Hematopoietic multipotent progenitor cell treated with erythropoietin and hydrocortisone succinate and interleukin-3 and kit ligand, for 6 days (in vitro differentiated cells): ENCODE measurements at regions not wholly inside any gene's neighbourhood (a gene's known extent, or its start where the extent isn't known, plus 50 kb on each side); places are given as distances from the start of the nearest gene placed in this dataset.

Experiments
- DNase-seq: peaks from one replicate; pipeline ENCODE4 v3.0.0-alpha.2; 2015

DNA sequence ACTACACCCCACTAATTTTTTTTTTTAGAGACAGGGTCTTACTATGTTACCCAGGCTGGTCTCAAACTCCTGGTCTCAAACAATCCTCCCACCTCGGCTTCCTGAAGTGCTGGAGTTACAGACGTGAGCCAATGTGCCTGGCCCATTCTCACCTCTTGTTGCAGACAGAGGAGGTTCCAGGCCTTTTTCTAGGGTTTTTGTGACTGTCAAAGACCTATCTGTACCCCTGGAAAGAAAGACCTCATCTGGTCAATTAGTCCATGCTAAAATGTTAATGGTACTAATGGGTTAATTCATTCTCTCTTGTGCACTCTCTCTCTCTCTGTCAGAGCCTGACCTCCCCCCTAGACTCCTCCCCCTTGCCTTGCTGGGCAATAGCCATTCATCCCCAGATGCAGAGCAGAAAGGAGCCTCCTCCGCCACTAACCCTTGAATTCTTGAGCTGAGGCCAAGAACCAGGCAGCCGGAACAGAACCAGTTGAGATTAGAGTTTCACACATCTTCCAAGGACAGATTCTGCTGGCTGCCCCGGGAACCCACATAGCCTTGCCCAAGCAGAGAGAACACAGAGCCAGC is 209.7 kb downstream of the SKIDA1 start:
- DNase-seq: no peak

DNA sequence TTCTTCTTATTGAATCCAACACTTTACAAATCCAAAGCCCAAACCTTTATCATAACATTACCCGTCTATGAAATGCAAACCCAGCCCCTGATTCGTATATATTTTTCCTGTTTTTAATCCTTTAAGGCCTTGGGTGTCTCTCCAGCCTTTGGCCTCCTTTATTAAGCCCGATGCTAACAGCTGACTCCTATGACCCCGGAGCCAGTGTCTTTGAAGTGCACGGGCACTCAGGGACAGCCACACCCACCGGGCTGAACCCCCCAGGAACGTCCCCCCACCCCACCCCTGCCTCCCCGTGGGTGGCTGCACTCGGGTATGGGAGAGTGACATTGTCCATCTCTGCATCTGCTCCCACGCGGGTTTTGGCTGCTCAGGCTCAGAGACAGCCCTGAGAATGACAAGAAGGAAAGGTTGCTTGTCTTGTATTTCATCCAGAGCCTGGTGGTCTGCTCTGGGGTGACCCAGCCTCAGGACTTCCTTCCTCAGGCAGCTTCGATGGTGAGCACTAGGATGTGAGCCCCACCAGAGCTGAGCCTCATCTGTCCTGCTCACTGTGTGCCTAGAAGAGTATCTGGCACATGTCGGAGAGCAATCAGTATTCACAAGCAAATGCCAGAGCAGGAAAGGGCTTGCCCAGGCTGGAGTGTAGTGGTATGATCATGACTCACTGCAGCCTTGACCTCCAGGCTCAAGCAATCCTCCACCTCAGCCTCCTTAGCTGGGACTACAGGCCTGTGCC is 210.4 kb downstream of the SKIDA1 start:
- no peak for DNase-seq

- DNase-seq: no peak
These were observed 211.3 kb downstream of the SKIDA1 start for GRCh38 chr10:21314111-21314626.

GRCh38 chr10:21313691-21314090 is 211.8 kb downstream of the SKIDA1 start:
- no peak for DNase-seq

DNA sequence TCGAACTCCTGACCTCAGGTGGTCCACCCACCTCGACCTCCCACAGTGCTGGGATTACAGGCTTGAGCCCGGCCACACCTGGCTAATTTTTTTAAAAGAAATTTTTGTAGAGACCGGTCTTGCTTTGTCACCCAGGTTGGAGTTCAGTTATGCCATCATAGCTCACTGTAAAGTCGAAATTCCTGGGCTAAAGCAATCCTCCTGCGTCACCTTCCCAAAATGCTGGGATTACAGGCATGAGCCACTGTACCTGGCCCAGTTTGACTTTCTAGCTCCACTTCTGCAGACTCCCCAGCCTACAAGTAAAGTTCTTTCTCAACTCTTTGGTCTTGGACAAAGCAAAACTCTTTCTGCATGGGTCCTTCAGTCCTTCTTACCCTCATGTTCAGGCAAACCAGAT is 214.1 kb downstream of the SKIDA1 start:
- no peak for DNase-seq

DNA sequence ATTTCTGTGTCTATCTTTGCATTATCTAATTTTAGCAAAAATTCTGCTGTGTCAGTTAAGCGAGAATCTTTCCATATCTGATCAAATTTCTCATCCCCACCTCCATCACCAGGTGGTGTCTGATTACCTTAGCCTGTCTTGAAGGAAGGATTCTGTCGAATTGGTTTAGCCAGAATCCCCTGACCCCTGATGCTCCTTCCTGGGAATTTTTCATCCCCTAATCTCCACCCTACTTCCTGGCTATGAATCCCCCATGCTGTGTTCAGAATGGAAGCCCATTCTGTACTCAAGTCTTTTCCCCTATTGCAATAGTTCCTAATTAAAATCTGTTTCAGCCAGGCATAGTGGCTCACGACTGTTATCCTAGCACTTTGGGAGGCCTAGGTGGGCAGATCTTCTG is 216.1 kb downstream of the SKIDA1 start:
- no peak for DNase-seq

DNA sequence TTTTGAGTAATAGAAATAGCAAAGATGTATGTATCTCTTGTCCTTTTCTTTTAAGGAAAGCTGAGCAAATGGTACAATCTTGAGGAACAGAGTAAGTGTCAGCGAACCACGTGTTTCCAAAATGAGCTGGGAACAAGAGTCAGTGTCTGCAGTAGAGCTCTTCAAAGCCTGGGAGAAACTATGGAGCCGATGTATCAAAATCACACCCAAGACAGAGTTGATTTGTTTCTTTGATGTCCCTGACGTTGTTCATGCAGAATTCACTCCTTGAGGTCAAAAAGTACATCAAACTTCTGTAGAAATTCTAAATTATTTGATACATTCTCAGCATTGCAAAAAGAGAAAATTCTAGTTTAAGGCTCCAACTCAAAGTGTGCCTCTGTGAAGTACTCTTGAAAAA is 216.5 kb downstream of the SKIDA1 start:
- no peak for DNase-seq

DNA sequence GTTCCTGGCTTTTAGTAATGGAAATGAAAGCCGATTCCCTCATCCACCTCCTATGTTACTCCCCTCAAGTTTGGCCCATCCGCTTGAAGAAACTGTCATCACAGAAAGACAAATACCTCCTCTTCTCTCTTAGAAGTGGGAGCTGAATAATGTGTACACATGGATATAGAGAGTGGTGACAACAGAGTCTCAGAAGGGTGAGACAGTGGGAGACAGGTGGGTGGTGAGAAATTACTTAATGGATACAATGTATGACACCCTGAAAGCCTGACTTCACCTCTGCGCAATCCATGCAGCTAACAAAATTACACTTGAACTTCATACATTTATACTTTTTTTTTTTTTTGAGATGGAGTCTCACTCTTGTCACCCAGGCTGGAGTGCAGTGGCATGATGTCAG is 217.5 kb downstream of the SKIDA1 start:
- no peak for DNase-seq

DNA sequence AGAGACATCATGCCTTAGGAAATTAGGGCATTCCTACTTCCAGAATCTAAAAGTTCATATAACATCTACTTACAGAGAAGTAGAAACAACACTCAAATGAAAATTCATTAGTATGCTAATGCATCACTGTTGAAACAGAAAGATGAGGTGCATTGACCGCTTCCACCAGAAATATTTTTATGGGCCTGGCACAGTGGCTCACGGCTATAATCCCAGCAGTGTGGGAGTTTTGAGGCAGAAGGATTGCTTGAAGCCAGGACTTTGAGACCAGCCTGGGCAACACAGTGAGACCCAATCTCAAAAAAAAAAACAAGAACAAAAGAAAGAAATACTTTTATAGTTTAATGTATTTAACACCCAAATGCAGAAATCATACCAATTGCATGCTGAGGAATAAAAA is 220.9 kb downstream of the SKIDA1 start:
- no peak for DNase-seq

DNA sequence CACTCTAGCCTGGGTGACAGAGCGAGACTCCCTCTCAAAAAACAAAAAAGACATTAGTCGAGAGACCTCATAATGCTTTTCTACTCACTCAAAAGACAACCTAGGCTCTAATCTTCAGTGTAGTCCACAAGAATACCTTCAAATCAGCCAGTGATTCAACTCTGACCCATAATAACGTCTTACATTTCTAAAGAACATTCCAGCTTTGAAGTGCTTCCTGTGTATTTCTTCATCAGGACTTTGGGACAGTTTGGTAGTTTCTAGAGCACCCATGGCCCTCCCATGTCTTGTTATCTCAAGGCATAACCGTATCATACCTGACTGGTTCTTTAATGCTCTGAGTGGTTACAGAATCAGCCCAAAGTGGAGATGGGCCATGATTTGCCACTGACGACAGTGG is 221.3 kb downstream of the SKIDA1 start:
- no peak for DNase-seq

GRCh38 chr10:21300551-21300950 is 224.9 kb downstream of the SKIDA1 start:
- peak; percentile 57 for DNase-seq

GRCh38 chr10:21299330-21299729 is 226.2 kb downstream of the SKIDA1 start:
- DNase-seq: no peak

DNA sequence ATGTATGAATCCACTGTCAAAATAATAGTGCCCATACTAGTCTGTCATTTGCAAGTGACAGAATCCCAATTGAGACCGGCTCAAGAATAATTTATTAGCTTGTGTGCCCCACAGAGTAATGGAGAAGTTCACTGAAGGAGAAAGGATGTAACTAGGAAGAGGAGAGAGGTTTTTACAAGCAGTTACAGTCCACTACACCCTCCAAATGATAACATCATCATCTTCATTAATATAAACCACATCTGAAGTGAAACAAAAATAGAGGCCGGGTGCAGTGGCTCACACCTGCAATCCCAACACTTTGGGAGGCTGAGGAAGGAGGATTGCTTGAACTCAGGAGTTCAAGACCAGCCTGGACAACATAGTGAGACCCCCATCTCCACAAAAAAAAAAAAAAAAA is 226.8 kb downstream of the SKIDA1 start:
- no peak for DNase-seq

DNA sequence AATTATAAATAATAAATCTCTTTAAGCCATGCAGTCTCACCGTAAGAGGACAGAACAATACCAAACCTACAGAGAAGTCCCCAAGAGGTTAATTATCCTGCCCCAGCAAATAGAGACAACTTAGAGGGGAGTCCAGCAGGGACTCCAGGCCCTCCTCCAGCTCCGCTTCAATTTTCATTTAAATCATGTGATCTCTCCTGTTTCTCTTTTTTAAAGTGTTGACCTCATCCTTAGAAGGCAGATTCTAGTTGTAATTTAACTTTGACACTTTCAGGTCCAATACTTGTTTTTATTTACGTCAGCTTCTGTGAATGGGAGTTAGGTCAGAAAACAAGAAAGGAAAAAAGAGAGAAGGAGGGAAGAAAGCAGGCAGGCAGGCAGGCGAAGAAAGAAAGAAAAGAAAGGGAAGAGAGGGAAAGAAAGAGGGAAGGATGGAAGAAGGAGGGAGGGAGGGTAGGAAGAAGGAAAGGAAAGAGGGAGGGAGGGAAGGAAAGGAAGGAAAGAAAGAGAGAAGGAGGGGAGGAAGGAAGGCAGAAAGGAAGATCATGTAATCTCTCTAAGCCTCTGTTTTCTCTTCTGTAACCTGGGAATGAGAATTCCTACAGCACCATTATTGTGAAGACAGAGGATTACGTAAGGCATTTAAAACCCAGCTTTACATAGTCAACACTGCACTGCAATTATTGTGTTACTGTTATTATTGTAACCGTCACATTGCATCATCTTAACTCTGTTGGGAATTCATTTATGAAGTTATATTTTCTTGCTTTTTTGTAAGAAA is 227.7 kb downstream of the SKIDA1 start:
- DNase-seq: no peak

DNA sequence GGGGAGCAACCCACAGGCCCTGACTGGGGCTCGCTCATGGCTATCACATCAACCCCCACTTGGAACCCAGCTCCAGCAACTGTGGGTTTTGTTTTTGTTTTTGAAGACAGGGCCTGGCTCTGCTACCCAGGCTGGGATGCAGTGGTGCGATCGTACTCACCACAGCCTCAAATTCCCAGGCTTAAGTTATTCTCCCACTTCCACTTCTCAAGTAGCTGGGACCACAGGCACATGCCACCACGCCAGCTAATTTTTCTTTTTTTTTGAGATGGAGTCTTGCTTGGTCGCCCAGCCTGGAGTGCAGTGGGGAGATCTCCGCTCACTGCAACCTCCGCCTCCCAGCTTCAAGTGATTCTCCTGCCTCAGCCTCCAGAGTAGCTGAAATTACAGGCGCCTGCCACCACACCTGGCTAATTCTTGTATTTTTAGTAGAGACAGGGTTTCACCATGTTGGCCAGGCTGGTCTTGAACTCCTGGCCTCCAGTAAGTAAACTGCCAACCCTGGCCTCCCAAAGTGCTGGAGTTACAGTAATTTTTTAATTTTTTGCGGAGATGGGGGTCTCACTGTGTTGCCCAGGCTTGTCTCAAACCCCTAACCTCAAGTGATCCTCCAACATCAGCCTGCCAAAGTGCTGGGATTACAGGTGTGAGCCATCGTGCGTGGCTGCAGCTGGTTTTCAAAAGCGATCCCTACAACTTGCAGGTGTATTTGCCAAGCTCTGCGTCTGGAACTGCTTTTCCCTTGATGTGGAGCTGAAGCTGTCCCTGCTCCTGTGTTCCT is 228.7 kb downstream of the SKIDA1 start:
- DNase-seq: no peak

DNA sequence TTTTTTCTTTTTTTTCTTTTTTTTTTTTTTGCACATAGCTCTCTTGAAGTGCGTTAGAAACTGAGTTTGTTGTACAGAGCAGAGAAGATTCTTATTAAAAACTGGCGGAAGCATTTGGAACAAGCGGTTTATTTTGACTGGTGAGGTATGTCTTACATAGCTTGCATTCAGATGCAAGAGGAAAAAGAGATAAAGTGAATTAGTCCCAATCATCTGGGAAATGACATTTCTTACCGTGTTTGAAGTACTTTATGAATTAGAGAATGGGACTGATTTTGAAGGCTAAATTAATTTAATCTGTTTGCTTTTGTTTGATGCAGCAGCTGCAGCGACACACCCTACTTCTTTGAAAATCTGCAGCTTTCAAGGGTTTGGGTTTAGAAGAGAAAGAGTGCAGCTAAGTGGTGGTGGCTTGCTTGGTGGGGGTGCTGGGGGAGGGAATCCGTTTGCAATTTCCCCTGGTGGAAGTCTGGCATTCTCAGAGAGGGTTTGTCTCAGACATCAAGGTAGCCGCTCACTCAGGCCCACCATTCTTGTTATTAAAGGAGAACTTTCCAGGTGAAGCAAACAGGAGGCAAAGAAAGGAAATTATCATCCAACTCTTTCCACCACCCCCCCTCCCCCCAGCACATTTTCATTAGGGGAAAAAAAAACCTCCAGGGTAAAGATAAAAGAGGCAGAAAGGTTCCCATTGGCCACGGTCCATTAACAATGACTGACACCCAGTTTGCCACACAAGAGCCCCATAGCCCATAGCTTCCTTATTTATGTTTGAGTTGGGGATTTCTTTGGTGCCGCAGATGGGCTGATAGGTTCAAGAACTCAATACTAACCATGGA is 231.7 kb downstream of the SKIDA1 start:
- DNase-seq: no peak

- no peak for DNase-seq
These were observed 232.5 kb downstream of the SKIDA1 start for GRCh38 chr10:21292763-21293517.

DNA sequence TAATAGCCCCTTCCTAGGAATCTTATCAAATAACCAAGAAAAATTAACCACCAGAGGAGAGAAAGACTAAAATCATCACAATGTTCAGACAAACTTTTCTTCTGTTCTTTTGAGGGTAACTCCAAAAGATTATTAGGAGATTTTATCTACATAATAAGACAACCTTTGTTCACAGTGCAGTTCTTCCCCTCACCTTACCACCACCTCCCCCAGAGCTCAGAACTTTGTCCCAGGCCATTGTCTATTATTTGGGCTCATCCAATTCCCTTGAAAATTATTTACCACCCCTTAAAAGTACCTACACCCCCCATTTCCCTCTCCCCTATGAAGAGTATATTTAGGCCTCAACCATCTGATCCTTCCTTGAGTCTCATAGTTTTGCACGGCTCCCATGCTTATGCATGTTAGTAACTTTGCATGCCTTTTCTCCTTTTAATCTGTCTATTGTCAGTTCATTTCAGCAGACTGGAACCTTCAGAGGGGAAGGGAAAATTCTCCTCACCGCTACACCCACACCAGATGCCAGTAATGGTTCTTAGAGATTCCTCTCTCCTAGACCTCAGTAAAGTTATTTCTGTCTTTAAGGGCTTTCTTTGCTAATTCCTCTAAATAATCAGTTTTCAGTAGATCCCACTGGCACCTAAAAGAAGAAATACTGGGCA is 234.9 kb downstream of the SKIDA1 start:
- DNase-seq: no peak

- DNase-seq: no peak
These were observed 235.5 kb downstream of the SKIDA1 start for GRCh38 chr10:21289961-21290360.

- DNase-seq: no peak
These were observed 236.2 kb downstream of the SKIDA1 start for GRCh38 chr10:21289271-21289670.
